ENCODE measurements at regions not wholly inside any gene's neighbourhood (a gene's known extent, or its start where the extent isn't known, plus 50 kb on each side); places are given as distances from the start of the nearest gene placed in this dataset.
"Not testable (repeated sequence)": the region's sequence is repeated elsewhere in the genome, so short reads cannot be mapped to it uniquely, and the experiment has no call there.

- no peak for DNase-seq (ENCODE audit: low spot score)
Measured at GRCh38 chr7:152502813-152503790, 67.3 kb upstream of the KMT2C start.

- DNase-seq (ENCODE audit: low spot score), result no peak
Measured at GRCh38 chr7:152501506-152501905, 65.7 kb upstream of the KMT2C start.

GRCh38 chr7:152499969-152500368 lies 64.2 kb upstream of the KMT2C start:
- not testable (repeated sequence) for DNase-seq (ENCODE audit: low spot score)

- DNase-seq (ENCODE audit: low spot score), result no peak
Measured at GRCh38 chr7:152495867-152496266, 60.1 kb upstream of the KMT2C start.

- DNase-seq (ENCODE audit: low spot score), result no peak
Measured at GRCh38 chr7:152492952-152493351, 57.1 kb upstream of the KMT2C start.

- DNase-seq (ENCODE audit: low spot score), result no peak
Measured at GRCh38 chr7:152489044-152489443, 53.2 kb upstream of the KMT2C start.

- no peak for DNase-seq (ENCODE audit: low spot score)
Measured at GRCh38 chr7:152486968-152487367, 51.2 kb upstream of the KMT2C start.

GRCh38 chr7:152485826-152486225 lies 50.0 kb upstream of the KMT2C start:
- DNase-seq (ENCODE audit: low spot score), result no peak

All from CD4-positive, alpha-beta T cell treated with Interleukin-6 at 100 ng/mL for 8 hours (primary cell).